ENCODE measurements at regions not wholly inside any gene's neighbourhood (a gene's known extent, or its start where the extent isn't known, plus 50 kb on each side); places are given as distances from the start of the nearest gene placed in this dataset.

- H3K27me3 ChIP-seq (ENCODE audit: control insufficient read depth in 2 of 2, insufficient read depth in 2 of 2, low read length in 2 of 2) = no peaks in the 10 kb centered on the region
- H3K36me3 ChIP-seq (ENCODE audit: control insufficient read depth in 2 of 2, extremely low read depth in 1 of 2, insufficient read depth in 2 of 2, low read length in 2 of 2) = no peaks in the 10 kb centered on the region
- TF ChIP-seq MAX (IDR thresholded peaks at IDR 0.05; ENCODE audit: insufficient read depth, insufficient read length) = no peak
- no peak for TF ChIP-seq POLR2AphosphoS5 (IDR thresholded peaks at IDR 0.05; ENCODE audit: insufficient read depth, low read depth, low read length)
- no peak for TF ChIP-seq FOS (IDR thresholded peaks at IDR 0.05; ENCODE audit: borderline replicate concordance, insufficient read depth, low read length)
- no peak for TF ChIP-seq POLR2A (IDR thresholded peaks at IDR 0.05; ENCODE audit: low read depth, low read length)
- TF ChIP-seq GATA2 (IDR thresholded peaks at IDR 0.05; ENCODE audit: insufficient read depth, insufficient read length, low read depth, low read length) = no peak
- no peak for TF ChIP-seq JUN (IDR thresholded peaks at IDR 0.05; ENCODE audit: borderline replicate concordance, insufficient read depth, insufficient read length, low read depth)
- no peak for TF ChIP-seq EZH2 (IDR thresholded peaks at IDR 0.05; ENCODE audit: borderline replicate concordance, low read depth, low read length, severe bottlenecking)
- no peak for TF ChIP-seq CTCF (IDR thresholded peaks at IDR 0.05; ENCODE audit: extremely low read depth in 1 of 2, insufficient read depth in 1 of 2, low read depth in 1 of 2, low read length in 2 of 2)
- H2AFZ ChIP-seq (ENCODE audit: low read depth, low read length) = no peak overlapping the region
- no peaks in the 10 kb centered on the region for H3K79me2 ChIP-seq (ENCODE audit: control insufficient read depth, insufficient read depth, low read length)
- DNase-seq (ENCODE audit: low read depth, low spot score) (no peak), FAIRE-seq (no peak)
- H3K4me1 ChIP-seq (ENCODE audit: control insufficient read depth, extremely low read depth, insufficient read depth, low read length) = no peaks in the 10 kb centered on the region
- no peaks in the 10 kb centered on the region for H4K20me1 ChIP-seq (replicated peaks; ENCODE audit: control insufficient read depth, extremely low read depth, insufficient read depth, low read length)
- no peak overlapping the region for H3K9ac ChIP-seq (replicated peaks; ENCODE audit: extremely low read depth, insufficient read depth, low read length)
- no peak overlapping the region for H3K27ac ChIP-seq (ENCODE audit: insufficient read depth, low read depth, low read length)
- H3K9me1 ChIP-seq (replicated peaks; ENCODE audit: control insufficient read depth, extremely low read depth, insufficient read depth, low read length) = no peaks in the 10 kb centered on the region
- H3K4me2 ChIP-seq (ENCODE audit: insufficient read depth, low read length) = no peak overlapping the region
- dilution Hi-C loops (cut with MboI; ENCODE audit: extremely low pct_ligation_motif_present, low sequenced_read_pairs) = no loop called here
- intact Hi-C loops (cut with micrococcal nuclease) = no loop called here
- POLR2A ChIA-PET = no interaction called here
- H3K4me3 ChIP-seq (replicated peaks in 1 of 3; ENCODE audit: insufficient read depth in 1 of 3, low read depth in 1 of 3, low read length in 3 of 3) = no peak overlapping the region
- BruUV-seq (replicated peaks) = no TSS peak
- H3K9me3 ChIP-seq (replicated peaks; ENCODE audit: control insufficient read depth, insufficient read depth, low read length) = no peaks in the 10 kb centered on the region
- CTCF ChIA-PET = no interaction called here
These were observed 207.6 kb downstream of the BUB3 start for GRCh38 chr10:123361832-123362231.
